ENCODE measurements at regions not wholly inside any gene's neighbourhood (a gene's known extent, or its start where the extent isn't known, plus 50 kb on each side); places are given as distances from the start of the nearest gene placed in this dataset.
A peak's percentile ranks its signal among the peaks of the same experiment; 100 is the strongest.

DNA sequence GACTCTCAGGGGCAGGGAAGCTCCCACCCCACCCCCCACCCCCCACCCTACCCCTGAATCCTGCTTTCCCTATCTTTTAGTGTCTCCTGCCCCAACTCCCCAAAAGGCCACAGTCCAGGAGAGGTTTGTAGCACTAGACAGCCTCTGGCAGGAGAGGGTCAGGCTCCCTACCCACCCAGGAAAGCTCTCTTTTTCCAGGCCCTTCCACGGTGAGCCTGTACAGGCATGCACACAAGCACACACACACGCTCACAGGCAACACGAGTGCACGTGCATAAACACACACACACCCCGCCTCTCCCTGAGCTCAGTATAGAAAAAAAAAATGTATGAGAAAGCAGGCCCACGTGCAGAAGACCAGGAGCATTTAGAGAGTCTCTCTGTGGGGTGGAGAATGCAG, 414.0 kb downstream of the MN1 start:
- H3K27me3 ChIP-seq (ENCODE audit: low read depth) = peaks cover 87% of the 10 kb centered on the region

GRCh38 chr22:27388090-27388600, 413.4 kb downstream of the MN1 start:
- intact Hi-C loops (cut with micrococcal nuclease) = no loop called here
- no peak for TF ChIP-seq CTCF (IDR thresholded peaks at IDR 0.05; ENCODE audit: borderline replicate concordance)
- H3K36me3 ChIP-seq = no peaks in the 10 kb centered on the region
- DNase-seq = no peak
- H3K9me3 ChIP-seq (replicated peaks) = no peaks in the 10 kb centered on the region
- H3K27ac ChIP-seq (replicated peaks) = no peak overlapping the region
- no peak overlapping the region for H3K4me3 ChIP-seq
- H3K27me3 ChIP-seq (ENCODE audit: low read depth) = peaks cover 86% of the 10 kb centered on the region
- no peaks in the 10 kb centered on the region for H3K4me1 ChIP-seq

More for the DNA sequence above, 414.0 kb downstream of the MN1 start:
- no peak for TF ChIP-seq CTCF (IDR thresholded peaks at IDR 0.05; ENCODE audit: borderline replicate concordance)
- Histone ChIP-seq H3K9me3 (replicated peaks) (no peaks in the 10 kb centered on the region), H3K27ac (replicated peaks) (no peak overlapping the region), H3K4me1 (no peaks in the 10 kb centered on the region), H3K4me3 (no peak overlapping the region), H3K36me3 (no peaks in the 10 kb centered on the region)
- no peak for DNase-seq
- intact Hi-C loops (cut with micrococcal nuclease) = no loop called here

DNA sequence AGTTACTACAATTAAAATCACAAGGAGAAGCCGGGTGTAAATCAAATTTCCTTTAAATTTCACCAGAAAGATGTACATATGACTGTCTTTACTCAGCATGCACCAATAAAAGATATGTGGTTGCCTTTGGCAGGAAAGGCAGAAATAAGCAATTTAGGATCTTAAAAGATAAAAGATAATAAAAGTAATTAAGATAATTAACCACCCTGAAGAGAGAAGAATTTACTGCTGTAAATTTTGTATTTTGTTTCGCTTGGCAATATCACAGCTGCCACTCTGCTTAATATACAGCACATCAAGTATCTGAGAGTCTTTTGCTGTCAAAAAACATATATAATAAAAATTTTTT, 411.9 kb downstream of the MN1 start:
- intact Hi-C loops (cut with micrococcal nuclease) = loop anchor here (10.0 kb wide), 1 partner anchor 165 kb away; no protein-coding TSS in a partner anchor
- Histone ChIP-seq H3K4me3 (no peak overlapping the region), H3K4me1 (no peaks in the 10 kb centered on the region), H3K27me3 (ENCODE audit: low read depth) (peaks cover 83% of the 10 kb centered on the region), H3K9me3 (replicated peaks) (no peaks in the 10 kb centered on the region), H3K36me3 (no peaks in the 10 kb centered on the region), H3K27ac (replicated peaks) (no peak overlapping the region)
- DNase-seq = no peak
- TF ChIP-seq CTCF (IDR thresholded peaks at IDR 0.05; ENCODE audit: borderline replicate concordance) = no peak

DNA sequence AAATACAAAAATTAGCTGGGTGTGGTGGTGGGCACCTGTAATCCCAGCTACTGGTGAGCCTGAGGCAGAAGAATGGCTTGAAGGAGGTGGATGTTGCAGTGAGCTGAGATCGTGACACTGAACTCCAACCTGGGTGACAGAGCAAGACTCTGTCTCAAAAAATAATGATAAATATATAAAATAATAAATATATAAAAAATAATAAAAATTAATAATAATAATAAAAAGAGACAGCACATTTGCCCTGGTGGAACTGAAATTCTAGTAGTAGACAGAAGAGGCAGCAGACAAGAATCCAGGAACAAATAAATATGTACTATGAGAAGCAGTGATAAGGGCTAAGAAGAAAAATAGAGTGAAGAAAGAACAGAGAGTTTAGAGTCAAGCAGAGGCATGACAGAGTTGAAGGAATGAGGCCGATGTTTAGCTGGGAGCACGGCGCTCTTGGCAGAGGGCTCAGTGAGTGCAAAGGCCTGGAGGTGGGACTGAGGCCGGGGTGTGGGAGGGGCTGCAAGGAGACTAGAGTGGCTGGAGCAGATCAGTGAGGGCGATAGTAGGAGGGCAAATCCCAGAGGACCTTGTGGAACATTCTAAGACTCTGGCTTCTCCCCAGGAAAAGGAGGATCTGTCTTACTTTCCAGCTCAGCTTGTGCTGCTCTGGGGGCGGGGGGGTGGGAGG, 410.3 kb downstream of the MN1 start:
- Histone ChIP-seq H3K36me3 (no peaks in the 10 kb centered on the region), H3K27me3 (ENCODE audit: low read depth) (peaks cover 68% of the 10 kb centered on the region), H3K4me1 (no peaks in the 10 kb centered on the region), H3K27ac (replicated peaks) (no peak overlapping the region), H3K9me3 (replicated peaks) (no peaks in the 10 kb centered on the region), H3K4me3 (no peak overlapping the region)
- intact Hi-C loops (cut with micrococcal nuclease) = loop anchor here (10.0 kb wide), 1 partner anchor 166 kb away; no protein-coding TSS in a partner anchor
- peak; percentile 63 for DNase-seq
- TF ChIP-seq CTCF (IDR thresholded peaks at IDR 0.05; ENCODE audit: borderline replicate concordance) = no peak

DNA sequence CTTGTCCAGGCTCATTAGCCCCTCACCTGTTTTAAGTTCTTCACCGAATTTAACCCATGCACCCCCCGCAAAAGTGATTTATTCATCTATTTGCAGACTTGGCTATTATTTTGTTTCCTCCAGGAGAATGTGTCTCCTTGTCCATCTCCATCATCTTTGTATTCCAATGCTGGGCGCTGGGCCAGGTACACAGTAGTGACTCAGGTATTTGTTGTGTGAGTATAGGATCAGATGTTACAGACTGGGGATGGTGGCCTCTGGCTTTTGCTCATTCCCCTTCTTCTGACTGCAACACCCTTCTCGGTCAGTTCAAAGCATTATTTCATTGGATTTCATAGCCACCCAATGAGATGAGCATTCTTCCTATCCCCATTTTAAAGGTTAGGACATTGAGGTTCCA, 408.2 kb downstream of the MN1 start:
- Histone ChIP-seq H3K27ac (replicated peaks) (no peak overlapping the region), H3K4me1 (no peaks in the 10 kb centered on the region), H3K9me3 (replicated peaks) (no peaks in the 10 kb centered on the region), H3K27me3 (ENCODE audit: low read depth) (peaks cover 46% of the 10 kb centered on the region), H3K4me3 (no peak overlapping the region), H3K36me3 (no peaks in the 10 kb centered on the region)
- TF ChIP-seq CTCF (IDR thresholded peaks at IDR 0.05; ENCODE audit: borderline replicate concordance) = no peak
- intact Hi-C loops (cut with micrococcal nuclease) = loop anchor here (10.0 kb wide), 1 partner anchor 169 kb away; no protein-coding TSS in a partner anchor
- DNase-seq = no peak

Data from left ventricle myocardium inferior (tissue), 1 donor.